ENCODE measurements at regions not wholly inside any gene's neighbourhood (a gene's known extent, or its start where the extent isn't known, plus 50 kb on each side); places are given as distances from the start of the nearest gene placed in this dataset.

DNA sequence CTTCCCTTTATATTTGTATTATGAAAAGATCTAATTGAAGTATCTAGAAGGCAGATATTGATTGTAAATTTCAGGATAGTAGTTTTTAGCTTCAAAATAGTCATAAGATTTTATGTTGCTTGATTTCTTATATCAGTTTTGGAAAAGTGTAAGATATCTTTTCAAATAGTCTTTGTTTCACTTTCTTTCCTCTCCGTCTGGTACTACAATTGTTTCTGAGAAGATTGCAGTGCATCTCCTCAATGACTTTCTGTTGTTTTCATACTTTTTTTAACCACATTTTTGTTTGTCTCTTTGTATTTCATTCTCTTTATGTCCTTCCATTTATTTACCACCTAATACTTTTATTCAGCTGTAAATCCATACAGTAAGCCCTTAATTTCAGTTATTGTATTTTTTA, 964.6 kb upstream of the B3GALT2 start:
- ATAC-seq (ENCODE audit: low read depth) (no peak), DNase-seq (ENCODE audit: low spot score) (no peak)
- H3K27ac ChIP-seq (ENCODE audit: poor library complexity, severe bottlenecking), result no peak overlapping the region
- H3K9me3 ChIP-seq (ENCODE audit: severe bottlenecking), result no peaks in the 10 kb centered on the region
- H3K27me3 ChIP-seq (ENCODE audit: insufficient read depth, poor library complexity, severe bottlenecking), result peaks cover 2% of the 10 kb centered on the region
- H3K4me3 ChIP-seq (ENCODE audit: severe bottlenecking), result no peak overlapping the region
- TF ChIP-seq CTCF (IDR thresholded peaks at IDR 0.05; ENCODE audit: poor library complexity, severe bottlenecking), result no peak
- H3K36me3 ChIP-seq (ENCODE audit: low read depth), result no peaks in the 10 kb centered on the region
- no peaks in the 10 kb centered on the region for H3K4me1 ChIP-seq (ENCODE audit: insufficient read depth, poor library complexity, severe bottlenecking)

GRCh38 chr1:194150242-194150641, 963.8 kb upstream of the B3GALT2 start:
- H3K9me3 ChIP-seq (ENCODE audit: severe bottlenecking), result no peaks in the 10 kb centered on the region
- no peak for ATAC-seq (ENCODE audit: low read depth)
- H3K36me3 ChIP-seq (ENCODE audit: low read depth), result no peaks in the 10 kb centered on the region
- peaks cover 4% of the 10 kb centered on the region for H3K27me3 ChIP-seq (ENCODE audit: insufficient read depth, poor library complexity, severe bottlenecking)
- H3K4me3 ChIP-seq (ENCODE audit: severe bottlenecking), result no peak overlapping the region
- TF ChIP-seq CTCF (IDR thresholded peaks at IDR 0.05; ENCODE audit: poor library complexity, severe bottlenecking), result no peak
- H3K4me1 ChIP-seq (ENCODE audit: insufficient read depth, poor library complexity, severe bottlenecking), result no peaks in the 10 kb centered on the region
- H3K27ac ChIP-seq (ENCODE audit: poor library complexity, severe bottlenecking), result no peak overlapping the region
- no peak for DNase-seq (ENCODE audit: low spot score)

DNA sequence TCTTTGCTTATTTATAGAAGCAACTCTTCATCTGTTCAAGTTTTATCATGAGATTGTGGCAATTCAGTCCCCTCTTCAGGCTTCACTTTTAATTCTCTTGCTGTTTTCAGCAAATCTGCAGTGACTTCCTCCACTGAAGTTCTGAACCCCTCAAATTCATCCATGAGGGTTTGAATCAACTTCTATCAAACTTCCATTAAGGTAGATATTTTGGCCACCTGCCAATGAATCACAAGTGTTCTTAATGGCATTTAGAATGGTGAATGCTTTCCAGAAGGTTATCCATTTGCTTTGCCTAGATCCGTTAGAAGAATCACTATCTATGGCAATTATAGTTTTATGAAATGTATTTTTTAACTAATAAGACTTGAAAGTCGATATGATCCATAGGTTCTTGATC, 946.7 kb upstream of the B3GALT2 start:
- Histone ChIP-seq H3K4me3 (ENCODE audit: severe bottlenecking) (no peak overlapping the region), H3K4me1 (ENCODE audit: insufficient read depth, poor library complexity, severe bottlenecking) (no peaks in the 10 kb centered on the region), H3K9me3 (ENCODE audit: severe bottlenecking) (no peaks in the 10 kb centered on the region), H3K27me3 (ENCODE audit: insufficient read depth, poor library complexity, severe bottlenecking) (no peaks in the 10 kb centered on the region), H3K27ac (ENCODE audit: poor library complexity, severe bottlenecking) (no peak overlapping the region), H3K36me3 (ENCODE audit: low read depth) (no peaks in the 10 kb centered on the region)
- no peak for TF ChIP-seq CTCF (IDR thresholded peaks at IDR 0.05; ENCODE audit: poor library complexity, severe bottlenecking)
- no peak for DNase-seq (ENCODE audit: low spot score)
- ATAC-seq (ENCODE audit: low read depth), result no peak

GRCh38 chr1:194118086-194118485, 931.7 kb upstream of the B3GALT2 start:
- no peak for DNase-seq (ENCODE audit: low spot score)
- Histone ChIP-seq H3K27me3 (ENCODE audit: insufficient read depth, poor library complexity, severe bottlenecking) (no peaks in the 10 kb centered on the region), H3K9me3 (ENCODE audit: severe bottlenecking) (no peaks in the 10 kb centered on the region), H3K36me3 (ENCODE audit: low read depth) (no peaks in the 10 kb centered on the region), H3K27ac (ENCODE audit: poor library complexity, severe bottlenecking) (no peak overlapping the region), H3K4me1 (ENCODE audit: insufficient read depth, poor library complexity, severe bottlenecking) (no peaks in the 10 kb centered on the region), H3K4me3 (ENCODE audit: severe bottlenecking) (no peak overlapping the region)
- ATAC-seq (ENCODE audit: low read depth), result no peak
- TF ChIP-seq CTCF (IDR thresholded peaks at IDR 0.05; ENCODE audit: poor library complexity, severe bottlenecking), result no peak

DNA sequence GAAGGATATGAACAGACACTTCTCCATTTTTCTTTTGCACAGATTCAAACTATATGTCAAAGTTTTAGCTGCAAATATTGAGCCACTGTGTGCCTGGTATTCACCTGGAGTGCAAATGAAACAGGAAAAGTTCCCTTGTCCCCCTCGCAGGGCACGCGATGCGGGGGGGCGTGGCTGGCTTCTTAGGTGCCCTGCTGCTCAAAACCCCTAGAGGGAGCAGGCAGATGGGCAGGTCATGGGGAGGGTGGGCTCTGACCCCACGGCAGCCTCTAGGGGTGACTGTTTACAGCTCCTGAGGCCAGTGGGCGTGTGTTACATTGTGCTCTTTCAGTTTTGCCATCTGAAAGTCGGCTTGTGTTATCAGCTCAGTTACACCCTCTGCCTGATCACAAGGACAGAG, 931.2 kb upstream of the B3GALT2 start:
- no peak for DNase-seq (ENCODE audit: low spot score)
- H3K27me3 ChIP-seq (ENCODE audit: insufficient read depth, poor library complexity, severe bottlenecking), result no peaks in the 10 kb centered on the region
- H3K4me3 ChIP-seq (ENCODE audit: severe bottlenecking), result no peak overlapping the region
- no peaks in the 10 kb centered on the region for H3K4me1 ChIP-seq (ENCODE audit: insufficient read depth, poor library complexity, severe bottlenecking)
- peak; percentile 20 for TF ChIP-seq CTCF (IDR thresholded peaks at IDR 0.05; ENCODE audit: poor library complexity, severe bottlenecking)
- H3K27ac ChIP-seq (ENCODE audit: poor library complexity, severe bottlenecking), result no peak overlapping the region
- ATAC-seq (ENCODE audit: low read depth), result peak; percentile 40; the same call in 1 of the 3 replicates
- H3K36me3 ChIP-seq (ENCODE audit: low read depth), result no peaks in the 10 kb centered on the region
- H3K9me3 ChIP-seq (ENCODE audit: severe bottlenecking), result no peaks in the 10 kb centered on the region

Data from RWPE2 (cell line).